HepG2 (cell line): ENCODE measurements at regions not wholly inside any gene's neighbourhood (a gene's known extent, or its start where the extent isn't known, plus 50 kb on each side); places are given as distances from the start of the nearest gene placed in this dataset.

Experiments
- ATAC-seq: fragments of 200-7000 bp; cut with Tn5 transposase; 3 replicates; pipeline ENCODE4 v1.9.1; 2020; ENCODE audit warnings: mild to moderate bottlenecking, moderate library complexity
- BruUV-seq: library from RNA; stranded (reverse); fragments of 400-500 nt; replicated peaks from 2 replicates; lab custom pipeline; 2021; lab: Mats Ljungman, UMichigan
- CTCF ChIA-PET: fragments of 300-600 bp; formaldehyde crosslinking; extraction: SDS; loops from one replicate; lab custom pipeline; 2021; ENCODE audit warnings: low total read pairs, inconsistent platforms, low intra/inter-chr PET ratio; lab: Yijun Ruan, JAX
- POLR2A ChIA-PET: fragments of 350-600 bp; sonication (Branson Sonifier 250); formaldehyde crosslinking; loops from one replicate; lab custom pipeline; 2020; ENCODE audit warnings: antibody characterized with exemption, inconsistent platforms; lab: Yijun Ruan, JAX
- DNase-seq: peaks from one replicate; pipeline ENCODE4 v3.0.0-alpha.2; 2015; ENCODE audit warnings: low spot score
- FAIRE-seq: peaks from 3 replicates; lab custom pipeline; 2011; peaks lifted over from hg19 to GRCh38; lab: Jason Lieb, UNC
- H2AFZ ChIP-seq: one replicate; pipeline ENCODE4 v1.6.1; 2011; ENCODE audit warnings: low read length, inconsistent platforms
- H3K27ac ChIP-seq: fragments of 300-600 bp; 3 replicates; pipeline ENCODE4 v1.8.0; 2011; ENCODE audit warnings: mixed run types, mild to moderate bottlenecking, mixed read lengths, low read length, inconsistent platforms; ENCODE audit not compliant: insufficient read depth; ENCODE audit errors: extremely low read length
- H3K27me3 ChIP-seq, 2 experiments: fragments of 200-600 bp in 1 of 2; 2 replicates in 1 of 2; 3 replicates in 1 of 2; pipeline versions ENCODE4 v1.6.0 to v1.8.0; 2011; ENCODE audit warnings: low read length in 2 of 2, mild to moderate bottlenecking in 2 of 2, moderate library complexity in 2 of 2, inconsistent platforms in 1 of 2; ENCODE audit not compliant: insufficient read depth in 2 of 2, control insufficient read depth in 1 of 2
- H3K36me3 ChIP-seq, 2 experiments: fragments of 200-600 bp in 1 of 2; replicated peaks in 1 of 2; 2 replicates in 1 of 2; 3 replicates in 1 of 2; pipeline versions ENCODE4 v1.5.1 to v1.8.0; 2011; ENCODE audit warnings: low read length in 2 of 2, inconsistent platforms in 1 of 2; ENCODE audit not compliant: insufficient read depth in 2 of 2, control insufficient read depth in 1 of 2
- H3K4me1 ChIP-seq: 2 replicates; pipeline ENCODE4 v1.5.1; 2012; ENCODE audit warnings: low read length, inconsistent platforms; ENCODE audit not compliant: insufficient read depth
- H3K4me2 ChIP-seq: 2 replicates; pipeline ENCODE4 v1.6.0; 2011; ENCODE audit warnings: low read depth, low read length, inconsistent platforms
- H3K4me3 ChIP-seq, 3 experiments: fragments of 200-600 bp in 1 of 3; sonication (generic), shearing (Covaris generic) in 1 of 3; replicated peaks in 1 of 3; 2 replicates each; pipeline ENCODE4 v1.5.1; 2011 to 2016; ENCODE audit warnings: low read length in 3 of 3, inconsistent platforms in 2 of 3, low read depth in 2 of 3, mild to moderate bottlenecking in 2 of 3, control low read depth in 1 of 3, mixed read lengths in 1 of 3; ENCODE audit not compliant: insufficient read depth in 1 of 3
- H3K79me2 ChIP-seq: one replicate; pipeline ENCODE4 v1.6.1; 2011; ENCODE audit warnings: low read length, inconsistent platforms; ENCODE audit not compliant: insufficient read depth
- H3K9ac ChIP-seq: 2 replicates; pipeline ENCODE4 v1.6.0; 2011; ENCODE audit warnings: mild to moderate bottlenecking, low read depth, low read length, inconsistent platforms; ENCODE audit not compliant: insufficient read depth
- H3K9me3 ChIP-seq: 2 replicates; pipeline ENCODE4 v1.5.1; 2012; ENCODE audit warnings: mild to moderate bottlenecking, low read length
- H4K20me1 ChIP-seq: 2 replicates; pipeline ENCODE4 v1.6.0; 2011; ENCODE audit warnings: inconsistent platforms, mild to moderate bottlenecking, low read length, moderate library complexity; ENCODE audit not compliant: insufficient read depth
- CBX5 ChIP-seq: sonication (generic); formaldehyde crosslinking; IDR thresholded peaks from 2 replicates; pipeline ENCODE4 v1.4.0; 2020; ENCODE audit warnings: missing genetic modification reagents, borderline replicate concordance
- GABPB1 ChIP-seq: IDR thresholded peaks from 2 replicates; pipeline ENCODE4 v1.6.1; 2016; ENCODE audit warnings: mild to moderate bottlenecking, missing genetic modification reagents, moderate library complexity, missing compliant biosample characterization
- IRF2 ChIP-seq: IDR thresholded peaks from 2 replicates; pipeline ENCODE4 v1.6.1; 2018; ENCODE audit warnings: missing genetic modification reagents, missing compliant biosample characterization
- POLR2A ChIP-seq, 2 experiments: IDR thresholded peaks; 2 replicates each; pipeline ENCODE4 v1.6.1; 2011; ENCODE audit warnings: low read depth in 2 of 2, low read length in 2 of 2, mild to moderate bottlenecking in 1 of 2, moderate library complexity in 1 of 2; ENCODE audit not compliant: insufficient read depth in 1 of 2
- PTBP1 ChIP-seq: fragments of 200-400 bp; formaldehyde crosslinking; IDR thresholded peaks from 2 replicates; pipeline ENCODE4 v1.6.1; 2018; ENCODE audit warnings: low read length, low read depth; ENCODE audit not compliant: poor library complexity, severe bottlenecking
- SIX1 ChIP-seq: sonication (generic); formaldehyde crosslinking; IDR thresholded peaks from 2 replicates; pipeline ENCODE4 v1.4.0; 2020; ENCODE audit warnings: missing genetic modification reagents, borderline replicate concordance
- SMARCE1 ChIP-seq: fragments of 450-650 bp; IDR thresholded peaks from 2 replicates; pipeline ENCODE4 v1.6.1; 2017; ENCODE audit warnings: borderline replicate concordance
- ZNF773 ChIP-seq: sonication (generic); formaldehyde crosslinking; IDR thresholded peaks from 2 replicates; pipeline ENCODE4 v1.4.0; 2020; ENCODE audit warnings: missing genetic modification reagents, borderline replicate concordance
- ZSCAN12 ChIP-seq: sonication (generic); formaldehyde crosslinking; IDR thresholded peaks from 2 replicates; pipeline ENCODE4 v1.9.0; 2021; ENCODE audit warnings: mild to moderate bottlenecking, missing genetic modification reagents
- WGBS: methylation state at CpG from one replicate; pipeline ENCODE4 v1.1.6; 2017; ENCODE audit warnings: low lambda C conversion rate; 5-methylcytosine and 5-hydroxymethylcytosine counted together
- in situ Hi-C: cut with HindIII; loops from 2 replicates; pipeline ENCODE4 v1.10.0; 2017; ENCODE audit warnings: low pct_unique_long_range_greater_than_20kb; ENCODE audit not compliant: extremely low pct_ligation_motif_present
- intact Hi-C: fragments of 100-400 bp; cut with micrococcal nuclease; formaldehyde crosslinking; loops from one replicate; pipeline ENCODE4 v1.10.0; 2022; ENCODE audit not compliant: unreplicated experiment
- TF ChIP-seq, protein P1 (sequence below): sonication (generic); formaldehyde crosslinking; IDR thresholded peaks from 2 replicates; pipeline ENCODE4 v1.4.0; 2020; ENCODE audit warnings: mild to moderate bottlenecking, missing genetic modification reagents

DNA sequence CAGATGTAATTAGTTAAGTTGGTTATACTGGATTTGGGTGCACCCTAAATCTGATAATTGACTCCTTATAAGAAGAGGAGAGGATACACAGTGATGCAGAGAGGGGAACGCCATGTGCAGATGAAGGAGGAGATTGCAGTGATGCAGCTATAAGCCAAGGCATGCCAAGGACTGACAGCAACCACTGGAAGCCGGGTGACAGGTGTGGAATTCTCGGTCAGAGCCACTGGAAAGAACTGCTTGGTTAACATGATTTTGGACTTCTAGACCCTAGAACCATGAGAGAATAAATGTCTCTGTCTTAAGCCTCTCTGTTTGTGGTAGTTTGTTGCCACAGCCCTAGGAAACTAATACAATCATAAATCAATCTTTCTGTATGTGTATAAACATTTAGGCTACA, 403.3 kb upstream of the CDH20 start:
- Histone ChIP-seq H3K4me1 (no peaks in the 10 kb centered on the region), H3K27ac (no peak overlapping the region), H2AFZ (no peak overlapping the region), H3K79me2 (no peaks in the 10 kb centered on the region), H3K9me3 (no peaks in the 10 kb centered on the region), H3K4me2 (no peak overlapping the region), H3K4me3 (no peak overlapping the region), H3K9ac (no peak overlapping the region), H3K27me3 (no peaks in the 10 kb centered on the region), H3K36me3 (no peaks in the 10 kb centered on the region), H4K20me1 (no peaks in the 10 kb centered on the region)
- in situ Hi-C loops (no loop called here), intact Hi-C loops (no loop called here)
- 0% methylated on average over 3 of the region's 3 CpGs for WGBS
- TF ChIP-seq CBX5 (CRISPR knock-in tag) (no peak), IRF2 (no peak), PTBP1 (no peak), GABPB1 (CRISPR knock-in tag) (no peak), ZNF773 (no peak)
- ATAC-seq (no peak), FAIRE-seq (no peak), DNase-seq (no peak)
- ChIA-PET POLR2A (no interaction called here), CTCF (no interaction called here)
- BruUV-seq: no TSS peak

DNA sequence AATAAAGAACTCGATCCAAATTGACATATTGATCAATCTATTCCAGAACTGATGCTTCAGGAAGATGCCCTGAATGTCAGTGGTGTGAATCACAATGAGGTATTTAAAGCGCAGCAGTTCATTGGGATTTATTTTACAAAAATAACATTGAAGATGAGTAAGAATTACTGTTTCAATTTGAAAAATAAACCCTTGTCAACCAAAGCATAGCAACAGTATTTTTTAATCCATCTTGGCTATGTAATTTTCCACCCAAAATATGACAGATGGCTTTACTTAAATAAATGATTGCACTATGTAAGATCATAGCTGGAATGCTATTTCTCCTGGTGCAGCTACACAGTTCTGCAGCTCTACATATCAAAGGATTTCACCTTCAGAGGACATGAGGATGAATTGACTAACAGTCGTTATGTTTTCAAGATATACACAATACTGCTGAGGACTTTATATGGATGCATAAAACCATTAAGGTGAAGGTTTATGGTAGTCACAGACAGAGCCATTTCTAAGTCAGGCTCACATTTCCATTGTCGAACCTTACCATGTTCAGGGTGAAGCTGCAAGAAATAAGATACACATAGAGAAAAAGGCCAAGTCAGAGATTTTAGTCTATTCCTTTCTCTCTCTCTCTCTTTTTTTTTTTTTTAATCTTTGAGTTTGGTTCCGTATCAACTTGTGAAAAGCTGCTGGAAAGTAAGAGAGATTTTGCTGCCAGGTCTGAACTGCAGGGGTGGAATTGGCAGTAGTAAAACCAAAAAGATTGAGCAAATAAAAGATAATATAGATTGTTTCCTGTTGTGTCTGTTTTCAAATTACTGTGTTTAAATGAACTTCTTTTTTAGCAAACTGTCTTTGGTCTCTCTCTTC, 398.0 kb upstream of the CDH20 start:
- Histone ChIP-seq H4K20me1 (no peaks in the 10 kb centered on the region), H3K4me2 (no peak overlapping the region), H3K9me3 (no peaks in the 10 kb centered on the region), H3K4me1 (no peaks in the 10 kb centered on the region), H3K27me3 (no peaks in the 10 kb centered on the region), H2AFZ (no peak overlapping the region), H3K27ac (no peak overlapping the region), H3K4me3 (no peak overlapping the region), H3K9ac (no peak overlapping the region), H3K79me2 (no peaks in the 10 kb centered on the region), H3K36me3 (no peaks in the 10 kb centered on the region)
- no peak for DNase-seq
- 20% methylated on average over 5 of the region's 5 CpGs for WGBS
- POLR2A ChIA-PET: no interaction called here
- TF ChIP-seq SMARCE1 (no peak), ZSCAN12 (no peak), POLR2A (IDR thresholded peaks at IDR 0.05; ENCODE audit: insufficient read depth in 1 of 2, low read depth in 2 of 2, low read length in 2 of 2) (no peak), SIX1 (CRISPR knock-in tag) (no peak)
- TF ChIP-seq, protein P1, sequence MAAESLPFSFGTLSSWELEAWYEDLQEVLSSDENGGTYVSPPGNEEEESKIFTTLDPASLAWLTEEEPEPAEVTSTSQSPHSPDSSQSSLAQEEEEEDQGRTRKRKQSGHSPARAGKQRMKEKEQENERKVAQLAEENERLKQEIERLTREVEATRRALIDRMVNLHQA: no peak
- no peak for FAIRE-seq
- no peak for ATAC-seq
- intact Hi-C loops (no loop called here), in situ Hi-C loops (no loop called here)
- CTCF ChIA-PET: no interaction called here
- BruUV-seq: no TSS peak
